ENCODE measurements at regions not wholly inside any gene's neighbourhood (a gene's known extent, or its start where the extent isn't known, plus 50 kb on each side); places are given as distances from the start of the nearest gene placed in this dataset.
"Not testable (repeated sequence)": the region's sequence is repeated elsewhere in the genome, so short reads cannot be mapped to it uniquely, and the experiment has no call there.

- no peak overlapping the region for H3K4me3 ChIP-seq
- no peak for DNase-seq (ENCODE audit: low spot score)
- no peak for TF ChIP-seq CTCF (IDR thresholded peaks at IDR 0.05)
- peak overlapping the region in 1 of 2 donors; percentile 75 for H3K27ac ChIP-seq
These were observed 62.1 kb upstream of the ABHD2 start for GRCh38 chr15:89026167-89026566.

- DNase-seq (ENCODE audit: low spot score) = no peak
- no peak overlapping the region for H3K4me3 ChIP-seq
- no peak for TF ChIP-seq CTCF (IDR thresholded peaks at IDR 0.05)
- no peak overlapping the region for H3K27ac ChIP-seq
These were observed 60.2 kb upstream of the ABHD2 start for GRCh38 chr15:89028036-89028435.

GRCh38 chr15:89030311-89030710 is 57.9 kb upstream of the ABHD2 start:
- H3K27ac ChIP-seq = no peak overlapping the region
- DNase-seq (ENCODE audit: low spot score) = no peak
- TF ChIP-seq CTCF (IDR thresholded peaks at IDR 0.05) = no peak
- no peak overlapping the region for H3K4me3 ChIP-seq

GRCh38 chr15:89031637-89032285 is 56.5 kb upstream of the ABHD2 start:
- H3K27ac ChIP-seq; DNase-seq (ENCODE audit: low spot score); H3K4me3 ChIP-seq: not testable (repeated sequence)

GRCh38 chr15:89034305-89034704 is 54.0 kb upstream of the ABHD2 start:
- no peak overlapping the region for H3K4me3 ChIP-seq
- no peak for DNase-seq (ENCODE audit: low spot score)
- no peak for TF ChIP-seq CTCF (IDR thresholded peaks at IDR 0.05)
- H3K27ac ChIP-seq = no peak overlapping the region

GRCh38 chr15:89035150-89035549 is 53.1 kb upstream of the ABHD2 start:
- Histone ChIP-seq H3K4me3 (no peak overlapping the region), H3K27ac (no peak overlapping the region)
- DNase-seq (ENCODE audit: low spot score) = no peak
- no peak for TF ChIP-seq CTCF (IDR thresholded peaks at IDR 0.05)

- no peak for DNase-seq (ENCODE audit: low spot score)
- H3K27ac ChIP-seq = no peak overlapping the region
- no peak overlapping the region for H3K4me3 ChIP-seq
- TF ChIP-seq CTCF (IDR thresholded peaks at IDR 0.05) = no peak
These were observed 52.6 kb upstream of the ABHD2 start for GRCh38 chr15:89035658-89036057.
